HG02973 (cell line): ENCODE measurements at regions not wholly inside any gene's neighbourhood (a gene's known extent, or its start where the extent isn't known, plus 50 kb on each side); places are given as distances from the start of the nearest gene placed in this dataset.

Experiments used
- ATAC-seq: cut with Tn5 transposase; IDR thresholded peaks from one replicate; pipeline ENCODE4 v1.9.1; 2021; ENCODE audit warnings: moderate library complexity; ENCODE audit not compliant: unreplicated experiment

DNA sequence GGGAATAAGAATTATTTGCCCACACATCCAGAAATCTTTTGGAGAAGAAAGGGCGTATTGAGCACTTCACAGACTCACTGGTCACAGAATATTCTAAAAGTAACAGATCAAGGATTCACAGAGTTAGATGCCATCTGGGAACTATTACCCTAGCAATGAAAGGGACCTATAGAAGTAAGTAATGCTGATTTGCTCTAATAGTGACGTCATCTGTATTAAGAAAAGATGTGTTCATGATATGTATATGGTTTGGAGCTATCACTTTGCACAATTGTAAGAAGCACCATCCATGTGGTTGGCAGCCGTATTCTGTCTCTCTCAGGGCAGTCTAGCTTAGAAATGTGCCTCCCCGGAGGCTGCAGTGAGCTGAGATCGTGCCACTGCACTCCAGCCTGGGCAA is 52.8 kb upstream of the SV2C start:
- no peak for ATAC-seq

DNA sequence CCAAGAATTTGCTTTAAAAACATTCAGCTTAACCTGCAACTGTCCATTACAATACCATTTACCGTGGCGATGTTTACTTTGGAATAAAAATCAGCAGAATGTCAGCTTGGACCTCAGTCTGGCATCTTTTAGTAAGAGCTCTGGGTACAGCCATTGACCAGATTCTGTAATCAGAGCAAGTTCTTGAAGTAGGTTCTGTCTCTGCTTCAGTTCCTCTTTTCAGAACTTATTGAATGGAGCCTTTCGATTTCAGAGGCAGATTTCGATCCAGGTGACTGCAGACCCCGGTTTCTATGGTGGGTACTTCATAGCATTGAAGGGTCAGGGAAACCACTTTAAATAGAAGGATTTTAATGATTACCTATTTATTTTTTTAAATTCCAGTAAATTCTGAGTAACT is 53.4 kb upstream of the SV2C start:
- ATAC-seq: no peak

DNA sequence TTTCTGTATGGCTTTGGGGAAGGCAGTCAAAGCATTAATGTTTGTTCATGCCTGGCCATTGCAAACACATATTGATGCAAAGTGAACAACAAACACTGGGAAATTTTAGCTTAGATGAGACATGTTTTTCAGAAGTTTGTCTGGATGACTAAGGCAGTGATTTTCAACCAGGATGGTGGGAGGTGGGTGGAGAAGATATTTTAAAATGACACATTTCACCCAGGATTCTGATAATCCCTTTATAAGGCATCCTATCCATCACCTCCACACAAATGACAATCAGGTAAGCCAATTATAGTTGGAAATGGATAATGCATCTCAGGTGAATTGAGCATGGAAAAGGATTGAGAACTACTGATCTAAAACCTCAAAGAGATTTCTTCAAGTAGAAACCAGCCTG is 57.4 kb upstream of the SV2C start:
- ATAC-seq: no peak

DNA sequence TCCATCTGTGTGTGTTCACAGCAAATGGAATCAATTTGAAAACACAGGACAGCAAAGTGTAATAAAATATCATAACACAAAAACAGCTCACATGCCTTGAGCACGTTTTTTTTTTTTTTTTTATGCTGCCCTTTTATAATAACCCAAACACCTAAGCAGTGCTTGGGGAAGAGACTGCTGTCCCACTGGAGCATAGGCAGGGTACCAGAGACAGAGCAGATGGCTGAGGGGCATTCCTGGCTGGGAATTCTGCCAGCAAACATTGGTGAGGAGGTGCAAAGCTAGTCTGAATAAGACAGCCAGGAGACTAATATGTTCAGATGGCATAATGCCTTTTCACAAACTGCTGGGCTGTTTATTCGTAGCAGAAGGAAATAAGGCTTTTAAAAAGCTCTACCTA is 58.1 kb upstream of the SV2C start:
- no peak for ATAC-seq

DNA sequence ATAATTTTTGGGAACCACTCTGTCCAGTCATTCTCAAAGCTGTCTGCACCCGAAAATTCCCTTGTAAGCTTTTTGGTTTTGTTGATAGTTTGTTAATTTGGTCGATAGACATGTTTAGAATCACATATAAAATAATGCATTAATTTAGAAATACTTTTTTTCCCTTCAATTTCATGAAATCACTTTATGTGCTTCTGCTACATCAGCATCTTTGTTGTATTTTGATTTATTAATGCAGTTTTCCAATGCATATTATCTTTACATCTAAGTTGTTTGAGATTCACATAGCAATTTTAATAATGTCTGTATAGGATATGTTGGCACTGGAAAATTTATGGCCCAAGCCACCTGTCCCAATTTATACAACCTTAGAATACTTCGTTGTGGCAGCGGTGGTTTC is 60.6 kb upstream of the SV2C start:
- no peak for ATAC-seq

DNA sequence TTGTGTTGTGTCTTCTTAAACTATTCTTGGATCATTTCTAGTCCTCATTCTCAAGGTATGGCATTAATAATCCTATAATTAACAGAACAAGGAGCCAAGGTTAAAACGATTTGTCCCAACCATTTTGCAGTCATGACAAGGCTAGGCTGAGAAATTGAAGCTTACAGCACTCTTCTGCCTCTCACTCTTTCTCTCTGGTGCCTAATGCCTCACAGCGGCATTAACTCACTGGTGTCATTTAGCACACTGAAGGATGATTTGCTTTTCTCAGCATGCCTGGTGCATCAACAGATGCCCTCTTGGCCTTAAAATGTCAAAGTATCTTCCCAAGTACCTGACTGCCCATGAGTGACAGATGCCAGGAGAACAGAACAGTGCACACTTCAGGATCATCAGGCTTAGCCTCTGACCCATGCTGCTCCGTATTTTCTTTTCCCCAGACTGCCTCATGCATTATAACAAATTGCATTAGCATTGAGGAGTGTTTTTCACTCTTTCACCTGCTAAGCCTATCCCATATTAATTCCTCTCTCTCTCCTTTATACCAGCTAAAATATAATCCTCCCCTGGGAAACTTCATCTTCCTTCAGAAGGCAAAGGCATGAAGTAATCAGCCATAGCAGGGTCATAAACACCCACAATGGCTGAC is 61.1 kb upstream of the SV2C start:
- no peak for ATAC-seq

DNA sequence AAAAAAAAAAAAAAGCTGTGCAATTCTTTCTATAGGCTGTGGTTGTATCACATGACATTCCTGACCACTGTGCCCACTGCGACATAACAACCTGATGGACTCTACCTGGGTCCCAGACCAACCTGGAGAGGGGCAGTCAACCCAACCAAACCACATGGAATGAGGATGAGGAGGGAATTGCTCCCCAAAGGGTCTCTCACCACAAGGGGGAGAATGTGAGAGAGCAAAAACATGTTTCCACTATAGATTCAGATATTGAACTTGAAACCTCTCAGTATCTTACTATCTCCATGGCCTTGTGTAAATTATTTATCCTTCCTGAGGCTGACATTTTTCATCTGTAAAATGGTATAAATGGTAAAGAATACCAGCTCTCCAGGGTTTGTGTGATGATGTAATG is 66.9 kb upstream of the SV2C start:
- no peak for ATAC-seq

DNA sequence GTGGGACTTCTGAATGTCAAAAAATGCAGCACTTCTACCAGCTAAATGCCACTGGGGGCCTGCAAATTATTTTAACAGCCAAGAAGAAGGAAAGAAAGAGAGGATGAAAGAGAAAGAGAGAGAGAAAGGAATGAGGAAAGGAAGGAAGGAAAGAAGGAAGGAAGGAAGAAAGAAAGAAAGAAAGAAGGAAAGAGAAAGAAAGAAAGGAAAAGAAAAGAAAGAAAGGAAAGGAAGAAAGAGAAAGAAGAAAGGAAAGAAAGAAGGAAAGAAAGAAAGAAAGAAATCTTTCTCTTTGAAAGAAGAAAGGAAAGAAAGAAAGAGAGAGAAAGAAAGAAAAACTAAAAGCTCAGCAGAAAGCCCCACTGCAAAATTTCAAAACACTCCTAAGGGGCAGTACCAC is 69.2 kb upstream of the SV2C start:
- no peak for ATAC-seq

DNA sequence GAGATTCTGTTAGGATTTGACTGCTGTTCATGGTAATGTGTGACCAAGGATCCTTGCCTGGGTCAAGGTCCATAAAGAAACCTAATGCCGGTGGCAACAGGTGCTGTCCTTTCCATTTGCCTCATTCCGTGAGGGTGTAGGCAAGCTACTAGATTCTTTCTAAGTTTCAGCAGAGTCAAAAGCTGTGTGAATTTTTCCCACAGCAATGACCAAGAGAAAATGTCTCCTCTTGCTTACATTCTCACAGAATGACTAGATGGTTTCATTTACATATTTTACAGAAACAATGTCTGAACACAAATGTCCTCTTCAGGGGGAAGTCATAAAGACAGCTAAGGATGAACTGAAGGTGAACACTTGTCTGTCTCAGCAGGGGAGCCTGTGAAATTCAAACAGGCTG is 75.3 kb upstream of the SV2C start:
- ATAC-seq: no peak

DNA sequence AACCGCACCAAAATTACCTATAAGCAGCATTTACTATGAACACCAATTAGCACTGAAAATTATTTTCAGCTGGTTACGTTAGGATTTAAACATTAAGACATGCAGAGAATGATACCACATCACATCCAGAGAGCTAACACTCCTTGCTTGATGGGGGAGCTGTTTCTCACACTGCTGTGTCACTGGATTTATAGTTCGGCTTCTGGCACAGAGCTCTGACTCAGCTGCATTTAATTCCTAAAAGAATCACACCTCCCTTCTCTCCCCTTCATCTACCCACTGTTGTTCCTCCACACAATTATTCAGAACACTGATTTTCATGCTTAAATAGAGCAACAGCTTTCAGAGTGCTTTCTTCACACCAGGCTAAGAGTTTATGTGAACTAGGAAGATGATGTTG is 82.6 kb upstream of the SV2C start:
- ATAC-seq: no peak

DNA sequence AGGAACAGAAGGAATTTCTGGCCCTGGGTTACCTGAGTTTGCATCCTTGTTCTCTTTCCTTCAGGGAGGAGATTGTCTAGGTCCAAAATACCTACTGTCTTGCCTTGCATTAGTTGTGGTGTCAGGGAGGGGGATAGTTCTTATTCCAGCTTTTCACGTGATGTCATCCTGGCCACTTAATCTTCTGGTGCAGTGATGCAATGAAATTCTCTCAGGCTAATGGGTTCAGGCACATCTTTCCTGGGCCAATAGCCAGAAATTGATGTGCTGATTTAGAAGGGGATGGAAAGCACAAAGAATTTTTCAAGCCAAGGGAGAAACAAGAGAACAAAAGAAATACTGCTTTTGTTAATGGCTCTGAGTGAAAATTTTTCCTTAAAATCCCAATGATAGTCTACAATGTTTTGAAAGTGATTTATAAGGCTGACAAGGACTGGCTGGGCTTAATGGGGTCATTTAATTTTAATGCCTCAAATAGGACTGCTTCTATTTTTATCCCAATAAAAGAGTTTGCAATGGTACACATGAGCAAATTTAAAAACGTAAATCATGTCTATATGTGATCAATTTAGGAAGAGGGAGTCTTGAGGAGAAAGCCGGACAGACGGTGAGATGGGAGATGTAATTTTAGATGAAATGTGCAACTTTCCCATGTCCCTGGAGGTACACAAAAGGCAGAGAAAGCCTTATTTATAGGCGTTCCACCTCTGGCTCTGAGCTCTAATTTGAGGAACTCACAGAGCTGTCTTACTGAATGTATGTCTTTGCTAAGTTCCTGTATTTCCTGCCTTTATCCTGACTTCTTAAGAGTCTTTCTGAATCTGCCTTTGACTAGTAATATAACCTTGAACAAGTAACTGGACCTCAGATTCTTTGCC is 89.3 kb upstream of the SV2C start:
- ATAC-seq: no peak

DNA sequence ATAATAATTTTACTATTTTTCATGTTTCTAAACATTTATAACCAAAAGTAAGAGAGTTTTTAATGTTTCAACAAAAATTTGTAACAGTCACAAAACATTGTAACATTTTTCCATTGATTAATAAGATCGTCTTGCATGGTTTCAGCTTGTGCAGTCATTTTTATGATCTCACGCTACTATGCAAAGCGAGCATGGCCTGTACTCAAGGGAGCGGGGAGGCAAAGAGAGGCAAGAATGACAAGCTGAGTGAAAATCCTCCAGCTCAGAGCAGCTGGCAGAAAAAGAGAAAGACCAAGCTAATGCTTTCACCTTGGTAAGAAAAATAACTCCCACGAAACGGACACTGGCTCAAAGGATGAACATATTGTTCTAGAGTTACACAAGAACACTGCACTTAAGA is 90.0 kb upstream of the SV2C start:
- no peak for ATAC-seq

DNA sequence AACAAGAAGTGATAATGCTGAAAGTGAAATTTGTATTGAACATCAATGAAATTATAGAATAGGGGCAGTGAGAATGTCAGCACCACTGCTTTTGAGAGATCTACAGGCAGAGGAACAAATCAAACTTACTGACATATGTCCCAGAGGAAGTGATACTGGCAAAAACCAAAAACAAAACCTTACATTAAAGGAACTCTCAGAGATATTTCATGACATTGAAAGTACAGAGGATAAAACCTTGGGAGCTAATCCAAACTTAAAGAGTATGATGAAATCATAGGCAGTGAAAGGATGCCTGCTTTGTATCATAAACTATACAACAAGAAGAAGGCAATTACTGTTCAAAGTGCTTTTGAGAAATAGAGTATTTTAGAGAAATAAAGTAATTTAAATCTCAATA is 90.4 kb upstream of the SV2C start:
- ATAC-seq: no peak

DNA sequence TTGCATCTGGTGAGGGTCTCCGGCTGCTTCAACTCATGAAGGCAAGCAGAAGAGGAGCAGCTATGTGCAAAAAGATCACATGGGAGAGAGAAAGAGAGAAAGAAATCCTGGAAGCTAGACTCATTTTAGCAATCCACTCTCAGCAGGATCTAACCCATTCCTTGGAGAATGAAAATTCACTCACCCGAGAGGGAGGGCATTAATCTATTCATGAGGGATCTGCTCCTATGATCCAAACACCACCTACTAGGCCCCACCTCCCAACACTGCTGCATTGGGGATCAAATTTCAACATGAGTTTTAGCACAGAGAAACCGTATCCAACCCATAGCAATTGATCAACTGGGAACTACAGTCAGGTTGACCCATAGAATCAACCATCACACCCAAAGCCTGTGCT is 98.1 kb upstream of the SV2C start:
- no peak for ATAC-seq

DNA sequence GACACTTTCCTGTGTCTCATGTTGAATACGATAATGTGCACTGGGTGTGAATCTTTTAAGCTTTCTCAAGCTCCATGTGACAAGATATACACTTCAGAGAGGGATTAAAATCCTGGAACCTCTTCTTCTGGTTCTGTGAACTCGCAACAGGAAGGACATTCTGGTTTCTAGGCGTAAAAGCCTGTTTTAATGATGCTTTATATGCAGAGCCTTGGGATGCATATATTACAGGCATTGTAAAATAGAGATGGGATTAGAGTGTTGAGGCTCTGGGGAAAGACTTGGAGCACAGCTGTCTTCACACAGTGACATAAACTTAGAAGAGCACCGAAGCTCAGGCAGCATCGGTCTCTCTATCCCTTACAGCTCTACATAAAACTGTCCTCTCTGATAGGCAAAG is 107.7 kb upstream of the SV2C start:
- ATAC-seq: no peak

DNA sequence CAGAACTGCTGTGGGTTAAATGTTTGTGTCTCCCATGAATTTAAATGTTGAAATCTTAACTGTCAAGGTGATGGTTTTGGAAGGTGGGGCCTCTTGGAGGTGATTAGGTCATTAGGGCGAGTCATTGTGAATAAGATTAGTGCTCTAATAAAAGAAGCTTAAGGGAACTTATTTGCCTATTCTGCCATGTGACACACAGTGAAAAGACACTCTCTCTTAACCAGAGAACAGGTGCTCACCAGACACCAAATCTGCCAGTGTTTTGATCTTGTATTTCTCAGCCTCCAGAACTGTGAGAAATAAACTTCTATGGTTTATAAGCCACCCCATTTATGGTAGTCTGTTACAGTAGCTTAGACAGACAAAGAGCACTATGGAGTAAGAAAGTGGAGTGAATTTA is 117.9 kb upstream of the SV2C start:
- no peak for ATAC-seq

DNA sequence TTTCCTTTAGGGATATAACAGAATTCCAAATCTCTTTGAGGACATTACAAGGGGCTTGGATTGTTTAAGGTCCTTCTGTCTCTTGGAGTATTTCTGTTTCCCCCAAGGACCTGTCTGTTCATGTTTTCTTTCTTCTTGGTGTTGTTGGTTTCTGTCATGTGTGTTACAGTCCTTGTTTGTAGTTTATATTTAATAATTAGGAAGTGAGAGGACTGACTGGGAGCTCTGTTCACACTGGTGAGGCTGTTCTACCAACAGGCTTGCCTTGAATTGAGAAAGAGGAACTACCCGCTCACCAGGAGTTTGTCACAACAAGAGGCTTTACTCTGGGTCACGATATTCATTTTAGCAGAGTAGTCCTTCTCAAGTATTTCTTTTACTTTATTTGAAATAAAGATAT is 119.2 kb upstream of the SV2C start:
- ATAC-seq: peak; percentile 65

DNA sequence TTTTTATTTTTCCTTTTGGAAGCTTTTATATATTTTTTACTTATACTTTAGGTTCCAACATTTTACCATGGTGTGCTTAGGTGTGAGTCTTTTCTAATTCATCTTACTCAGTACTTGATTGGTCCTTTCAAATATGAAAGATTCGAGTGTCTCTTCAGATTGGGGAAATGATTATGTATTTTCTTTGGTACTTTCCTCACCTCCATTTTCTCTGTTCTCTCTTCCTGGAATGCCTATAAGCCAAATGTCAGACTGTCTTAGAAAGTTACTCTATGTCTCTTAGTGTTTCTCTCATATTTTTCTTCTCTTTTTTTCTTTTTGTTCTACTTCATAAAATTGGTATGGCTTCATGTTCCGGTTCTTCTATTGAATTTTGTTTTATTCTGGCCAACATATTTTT is 119.6 kb upstream of the SV2C start:
- no peak for ATAC-seq

DNA sequence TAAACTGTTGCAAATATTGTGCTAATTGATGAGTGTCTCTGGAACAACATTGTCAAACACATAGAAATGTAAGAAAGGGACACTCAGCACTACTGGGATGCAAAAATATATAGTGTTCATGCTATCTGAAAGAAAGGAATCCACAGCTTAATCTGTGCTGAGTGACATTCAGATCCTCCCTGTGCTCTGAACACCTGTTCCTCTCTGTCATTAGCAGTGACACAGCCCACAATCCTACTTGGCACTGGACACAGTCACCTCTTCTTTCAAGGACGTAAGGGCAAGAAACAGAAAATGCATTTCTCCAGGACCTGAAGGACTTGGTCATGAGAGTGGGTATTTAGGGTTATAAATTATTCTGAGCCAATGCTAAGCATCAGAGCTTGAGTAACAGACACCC is 121.4 kb upstream of the SV2C start:
- no peak for ATAC-seq

DNA sequence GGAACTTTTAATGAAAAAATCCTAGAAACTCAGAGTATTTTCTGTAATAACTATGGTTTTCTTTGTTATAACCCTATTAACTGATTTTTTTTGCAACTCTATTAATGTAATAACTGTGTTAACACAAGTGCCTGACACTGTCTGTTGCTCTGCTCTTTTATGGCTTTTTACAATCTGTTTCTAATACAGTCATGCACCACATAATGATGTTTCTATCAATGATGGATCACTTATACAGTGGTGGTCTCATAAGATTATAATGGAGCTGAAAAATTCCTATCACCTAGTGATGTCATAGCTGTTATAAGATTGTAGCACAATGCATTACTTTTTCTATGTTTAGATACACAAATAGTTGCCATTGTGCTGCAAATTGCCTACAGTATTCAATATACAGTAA is 123.1 kb upstream of the SV2C start:
- ATAC-seq: no peak

DNA sequence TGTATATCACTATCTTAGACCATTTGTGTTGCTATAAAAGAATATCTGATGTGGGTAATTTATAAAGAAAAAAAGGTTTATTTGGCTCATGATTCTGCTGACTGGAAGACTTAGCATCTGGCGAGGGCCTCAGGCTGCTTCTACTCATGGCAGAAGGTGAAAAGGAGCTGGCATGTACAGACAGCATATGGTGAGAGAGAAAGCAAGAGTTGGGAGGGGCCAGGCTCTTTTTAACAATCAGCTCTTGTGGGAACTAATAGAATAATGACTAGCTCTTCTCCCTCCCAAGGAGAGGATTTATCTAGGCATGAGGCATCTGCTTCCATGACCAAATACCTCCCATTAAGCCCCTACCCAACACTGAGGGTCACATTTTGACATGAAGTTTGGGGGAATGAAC is 130.2 kb upstream of the SV2C start:
- ATAC-seq: no peak

DNA sequence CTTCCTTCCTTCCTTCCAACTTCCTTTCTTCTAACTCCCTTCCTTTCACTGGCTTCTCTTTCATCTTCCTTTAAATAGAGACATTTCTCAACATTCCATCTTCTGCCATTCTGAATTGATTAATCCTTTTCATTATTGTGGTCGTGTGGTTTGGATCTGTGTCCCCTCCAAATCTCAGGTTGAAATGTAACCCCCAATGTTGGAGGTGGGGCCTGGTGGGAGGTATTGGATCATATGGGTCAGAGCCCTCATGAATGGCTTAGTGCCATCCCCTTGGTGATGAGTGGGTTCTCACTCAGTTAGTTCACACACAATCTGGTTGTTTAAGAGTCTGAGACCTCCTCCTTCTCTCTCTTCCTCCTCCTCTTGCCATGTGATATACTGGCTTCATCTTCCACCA is 130.9 kb upstream of the SV2C start:
- ATAC-seq: no peak

DNA sequence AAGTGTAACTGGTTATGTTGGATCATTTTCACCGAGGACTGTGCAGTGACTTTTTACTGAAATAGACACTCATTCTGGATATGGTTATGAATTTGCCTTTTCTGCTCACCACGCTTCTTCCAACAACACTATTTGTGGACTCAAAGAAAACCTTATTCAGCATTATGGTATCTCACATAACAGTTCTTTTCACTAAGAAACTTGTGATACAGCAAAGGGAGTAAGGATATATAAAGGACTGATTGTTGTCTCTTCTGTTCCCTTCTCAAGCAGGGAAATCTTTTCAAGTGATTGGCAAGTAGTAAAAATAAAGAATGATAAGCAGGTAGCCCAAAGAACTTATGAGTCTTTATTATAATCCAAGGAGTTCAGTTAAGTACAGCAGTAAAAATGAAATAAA is 131.5 kb upstream of the SV2C start:
- no peak for ATAC-seq
